Stomach (tissue), 4 donors: ENCODE measurements at regions not wholly inside any gene's neighbourhood (a gene's known extent, or its start where the extent isn't known, plus 50 kb on each side); places are given as distances from the start of the nearest gene placed in this dataset.

Experiments used
- CTCF ChIP-seq, 7 experiments: fragments of 450-650 bp in 4 of 7; fragments of 200-600 bp in 3 of 7; sonication (generic) in 3 of 7; IDR thresholded peaks; one replicate each; pipeline ENCODE4 v1.5.1; 2016 to 2019; ENCODE audit warnings: antibody characterized with exemption in 7 of 7, control low read depth in 2 of 7, mild to moderate bottlenecking in 1 of 7
- POLR2A ChIP-seq, 4 donors: fragments of 450-650 bp; IDR thresholded peaks; one replicate each; pipeline ENCODE4 v1.6.1; 2016; ENCODE audit warnings: antibody characterized with exemption in 4 of 4, control low read depth in 2 of 4, mild to moderate bottlenecking in 1 of 4, moderate library complexity in 1 of 4
- POLR2AphosphoS5 ChIP-seq, 3 donors: sonication (generic); formaldehyde crosslinking; IDR thresholded peaks; one replicate each; pipeline ENCODE4 v1.6.1; 2016; ENCODE audit warnings: antibody characterized with exemption in 3 of 3

- TF ChIP-seq CTCF (IDR thresholded peaks at IDR 0.05) (no peak), POLR2A (IDR thresholded peaks at IDR 0.05) (no peak), POLR2AphosphoS5 (IDR thresholded peaks at IDR 0.05) (no peak)
Observed at GRCh38 chr12:65517656-65518210, 239.2 kb downstream of the MSRB3 start.
